DOHH2 (cell line): ENCODE measurements at regions not wholly inside any gene's neighbourhood (a gene's known extent, or its start where the extent isn't known, plus 50 kb on each side); places are given as distances from the start of the nearest gene placed in this dataset.
"Not testable (repeated sequence)": the region's sequence is repeated elsewhere in the genome, so short reads cannot be mapped to it uniquely, and the experiment has no call there.

Experiments used
- H3F3A ChIP-seq: fragments of 200-600 bp; sonication (generic), shearing (Covaris generic); 2 replicates; pipeline ENCODE4 v1.6.0; 2016; ENCODE audit warnings: antibody characterized with exemption, mild to moderate bottlenecking; ENCODE audit not compliant: control insufficient read depth, insufficient read depth
- H3K27ac ChIP-seq: fragments of 200-600 bp; sonication (generic); 2 replicates; pipeline ENCODE4 v1.5.1; 2014; ENCODE audit warnings: low read depth, mild to moderate bottlenecking, low read length, moderate library complexity
- H3K27me3 ChIP-seq: fragments of 200-600 bp; sonication (generic); 2 replicates; pipeline ENCODE4 v1.6.1; 2014; ENCODE audit warnings: mild to moderate bottlenecking, low read length, mixed read lengths; ENCODE audit not compliant: control insufficient read depth
- H3K36me3 ChIP-seq: fragments of 200-600 bp; sonication (generic); 2 replicates; pipeline ENCODE4 v1.6.1; 2014; ENCODE audit warnings: mild to moderate bottlenecking, low read length, moderate library complexity, mixed read lengths; ENCODE audit not compliant: control insufficient read depth
- H3K4me1 ChIP-seq: fragments of 200-600 bp; sonication (generic); 2 replicates; pipeline ENCODE4 v1.6.1; 2014; ENCODE audit warnings: mild to moderate bottlenecking, low read length, mixed read lengths; ENCODE audit not compliant: control insufficient read depth
- H3K4me2 ChIP-seq: fragments of 200-600 bp; sonication (generic); 2 replicates; pipeline ENCODE4 v1.6.0; 2014; ENCODE audit warnings: mild to moderate bottlenecking, low read length, moderate library complexity
- H3K4me3 ChIP-seq: fragments of 200-600 bp; sonication (generic); 2 replicates; pipeline ENCODE4 v1.5.1; 2014; ENCODE audit warnings: mild to moderate bottlenecking, low read length, mixed read lengths
- H3K79me2 ChIP-seq: fragments of 200-600 bp; sonication (generic); 2 replicates; pipeline ENCODE4 v1.6.1; 2014; ENCODE audit warnings: mild to moderate bottlenecking, low read length, mixed read lengths; ENCODE audit not compliant: control insufficient read depth
- H3K9me2 ChIP-seq: fragments of 200-600 bp; sonication (generic); replicated peaks from 2 replicates; pipeline ENCODE4 v1.6.1; 2014; ENCODE audit warnings: mild to moderate bottlenecking, low read length, mixed read lengths; ENCODE audit not compliant: control insufficient read depth
- H3K9me3 ChIP-seq: fragments of 200-600 bp; sonication (generic); 2 replicates; pipeline ENCODE4 v1.6.1; 2014; ENCODE audit warnings: antibody characterized with exemption, low read length, mixed read lengths; ENCODE audit not compliant: control insufficient read depth, insufficient read depth
- H4K20me1 ChIP-seq: fragments of 200-600 bp; sonication (generic); 2 replicates; pipeline ENCODE4 v1.6.0; 2014; ENCODE audit warnings: low read depth, mild to moderate bottlenecking, antibody characterized with exemption, low read length, moderate library complexity; ENCODE audit not compliant: control insufficient read depth, insufficient read depth
- CTCF ChIP-seq: fragments of 200-600 bp; sonication (generic); IDR thresholded peaks from one replicate; pipeline ENCODE4 v1.5.1; 2014; ENCODE audit warnings: antibody characterized with exemption, mild to moderate bottlenecking, low read depth, low read length; ENCODE audit not compliant: poor library complexity, severe bottlenecking
- EZH2phosphoT487 ChIP-seq: fragments of 200-600 bp; sonication (generic); IDR thresholded peaks from 2 replicates; pipeline ENCODE4 v1.6.1; 2017; ENCODE audit warnings: borderline replicate concordance, mild to moderate bottlenecking, antibody characterized with exemption, low read length, moderate library complexity, mixed read lengths

- Histone ChIP-seq H3K4me1 (no peaks in the 10 kb centered on the region), H3K36me3 (no peaks in the 10 kb centered on the region), H4K20me1 (no peaks in the 10 kb centered on the region), H3K27me3 (no peaks in the 10 kb centered on the region), H3K27ac (no peak overlapping the region), H3K79me2 (no peaks in the 10 kb centered on the region), H3K9me2 (no peaks in the 10 kb centered on the region; the same call in 1 of the 2 replicates), H3K4me3 (no peak overlapping the region), H3F3A (no peaks in the 10 kb centered on the region), H3K4me2 (no peak overlapping the region), H3K9me3 (no peaks in the 10 kb centered on the region)
- TF ChIP-seq CTCF (no peak), EZH2phosphoT487 (no peak)
These were observed 694.7 kb downstream of the HTR1B start for GRCh38 chr6:76768556-76768955.

DNA sequence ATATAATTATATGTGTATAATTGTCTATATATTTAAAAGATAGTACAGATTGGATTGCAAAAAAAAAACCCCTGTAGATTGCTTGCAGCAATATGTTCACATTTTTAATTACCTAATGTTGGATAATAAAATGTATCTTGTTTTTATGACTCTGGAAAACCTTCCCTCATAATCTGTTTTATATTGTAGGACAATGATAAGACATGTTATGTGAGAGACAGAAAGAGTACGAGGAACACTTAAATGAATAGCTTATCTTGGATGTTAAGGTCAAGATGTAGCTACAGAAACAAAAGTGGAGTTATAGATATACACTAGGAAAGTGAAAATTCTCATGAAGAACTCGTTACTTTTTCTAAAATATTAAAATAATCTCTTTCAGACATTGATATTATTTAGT is 691.6 kb upstream of the IMPG1 start:
- Histone ChIP-seq H3F3A (no peaks in the 10 kb centered on the region), H3K36me3 (no peaks in the 10 kb centered on the region), H3K4me2 (no peak overlapping the region), H3K9me3 (no peaks in the 10 kb centered on the region), H3K27ac (no peak overlapping the region), H3K4me3 (no peak overlapping the region), H4K20me1 (no peaks in the 10 kb centered on the region), H3K27me3 (no peaks in the 10 kb centered on the region), H3K4me1 (no peaks in the 10 kb centered on the region), H3K9me2 (no peaks in the 10 kb centered on the region; the same call in 1 of the 2 replicates), H3K79me2 (no peaks in the 10 kb centered on the region)
- TF ChIP-seq EZH2phosphoT487 (no peak), CTCF (no peak)

DNA sequence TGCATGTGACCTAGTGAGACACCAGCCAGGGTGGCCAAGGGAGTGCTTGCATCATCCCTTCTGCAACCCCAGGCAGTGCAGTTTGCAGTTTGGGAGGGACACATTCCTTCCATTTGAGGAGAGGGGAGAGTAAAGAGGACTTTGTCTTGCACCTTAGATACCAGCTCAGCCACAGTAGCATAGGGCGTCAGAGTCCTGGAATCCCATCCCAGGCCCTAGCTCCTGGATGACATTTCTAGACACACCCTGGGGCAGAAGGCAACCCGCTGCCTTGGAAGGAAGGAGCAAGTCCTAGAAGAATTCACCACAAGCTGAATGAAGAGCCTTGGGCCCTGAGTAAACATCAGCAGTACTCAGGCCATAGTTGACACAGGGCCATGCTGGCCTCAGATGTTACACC is 680.4 kb upstream of the IMPG1 start:
- no peaks in the 10 kb centered on the region for H3K27me3 ChIP-seq
- TF ChIP-seq EZH2phosphoT487: no peak
- TF ChIP-seq CTCF: no peak

GRCh38 chr6:76745388-76745787 is 672.9 kb upstream of the IMPG1 start:
- H3K36me3 ChIP-seq, H3K4me2 ChIP-seq: not testable (repeated sequence)

More for the DNA sequence above, 680.4 kb upstream of the IMPG1 start:
- no peaks in the 10 kb centered on the region for H3K9me3 ChIP-seq
- no peaks in the 10 kb centered on the region for H4K20me1 ChIP-seq
- H3K4me1 ChIP-seq: no peaks in the 10 kb centered on the region
- H3K36me3 ChIP-seq: no peaks in the 10 kb centered on the region
- no peak overlapping the region for H3K4me2 ChIP-seq
- no peaks in the 10 kb centered on the region for H3F3A ChIP-seq
- no peaks in the 10 kb centered on the region for H3K79me2 ChIP-seq
- no peaks in the 10 kb centered on the region for H3K9me2 ChIP-seq
- no peak overlapping the region for H3K4me3 ChIP-seq
- H3K27ac ChIP-seq: no peak overlapping the region

DNA sequence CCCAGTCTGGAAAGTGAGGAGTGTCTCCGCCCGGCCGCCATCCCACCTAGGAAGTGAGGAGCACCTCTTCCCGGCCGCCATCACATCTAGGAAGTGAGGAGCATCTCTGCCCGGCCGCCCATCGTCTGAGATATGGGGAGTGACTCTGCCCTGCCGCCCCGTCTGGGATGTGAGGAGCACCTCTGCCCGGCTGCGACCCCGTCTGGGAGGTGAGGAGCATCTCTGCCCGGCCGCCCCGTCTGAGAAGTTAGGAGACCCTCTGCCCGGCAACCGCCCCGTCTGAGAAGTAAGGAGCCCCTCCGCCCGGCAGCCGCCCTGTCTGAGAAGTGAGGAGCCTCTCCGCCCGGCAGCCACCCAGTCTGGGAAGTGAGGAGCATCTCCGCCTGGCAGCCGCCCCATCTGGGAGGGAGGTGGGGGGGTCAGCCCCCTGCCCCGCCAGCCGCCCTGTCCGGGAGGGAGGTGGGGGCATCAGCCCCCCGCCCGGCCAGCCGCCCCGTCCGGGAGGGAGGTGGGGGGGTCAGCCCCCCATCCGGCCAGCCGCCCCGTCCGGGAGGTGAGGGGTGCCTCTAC is 671.8 kb upstream of the IMPG1 start:
- not testable (repeated sequence) for H3K79me2 ChIP-seq, H3K4me3 ChIP-seq, H3K27me3 ChIP-seq, H3K9me3 ChIP-seq, H3K9me2 ChIP-seq, H3K27ac ChIP-seq, H3K4me1 ChIP-seq, H3K4me2 ChIP-seq, H3K36me3 ChIP-seq, H4K20me1 ChIP-seq, H3F3A ChIP-seq

More at GRCh38 chr6:76745388-76745787, 672.9 kb upstream of the IMPG1 start:
- not testable (repeated sequence) for H3K27ac ChIP-seq, H4K20me1 ChIP-seq, H3K9me2 ChIP-seq, H3K79me2 ChIP-seq, H3K4me3 ChIP-seq, H3K27me3 ChIP-seq, H3K9me3 ChIP-seq, H3K4me1 ChIP-seq, H3F3A ChIP-seq
